ENCODE measurements at regions not wholly inside any gene's neighbourhood (a gene's known extent, or its start where the extent isn't known, plus 50 kb on each side); places are given as distances from the start of the nearest gene placed in this dataset.
"Not testable (repeated sequence)": the region's sequence is repeated elsewhere in the genome, so short reads cannot be mapped to it uniquely, and the experiment has no call there.

DNA sequence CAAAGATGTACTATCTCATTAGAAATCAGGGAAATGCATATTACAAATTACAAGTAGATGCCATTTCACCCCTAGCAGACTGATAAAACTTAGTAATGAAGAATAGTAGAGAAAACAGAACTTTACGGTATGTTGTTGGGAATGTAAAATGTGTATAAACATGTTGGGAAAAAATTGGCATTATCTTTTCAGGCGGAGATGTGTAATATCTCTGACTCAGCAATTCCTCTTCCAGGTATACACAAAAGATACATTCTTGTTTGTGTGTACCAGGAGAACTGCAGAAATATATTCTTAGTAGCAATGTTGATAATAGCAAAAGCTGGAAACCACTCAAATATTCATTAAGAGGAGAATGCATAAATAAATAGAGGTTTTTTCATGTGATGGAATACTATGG is 204.5 kb downstream of the LPIN1 start:
- no peak for DNase-seq (ENCODE audit: low read depth in 2 of 2, low spot score in 1 of 2)

DNA sequence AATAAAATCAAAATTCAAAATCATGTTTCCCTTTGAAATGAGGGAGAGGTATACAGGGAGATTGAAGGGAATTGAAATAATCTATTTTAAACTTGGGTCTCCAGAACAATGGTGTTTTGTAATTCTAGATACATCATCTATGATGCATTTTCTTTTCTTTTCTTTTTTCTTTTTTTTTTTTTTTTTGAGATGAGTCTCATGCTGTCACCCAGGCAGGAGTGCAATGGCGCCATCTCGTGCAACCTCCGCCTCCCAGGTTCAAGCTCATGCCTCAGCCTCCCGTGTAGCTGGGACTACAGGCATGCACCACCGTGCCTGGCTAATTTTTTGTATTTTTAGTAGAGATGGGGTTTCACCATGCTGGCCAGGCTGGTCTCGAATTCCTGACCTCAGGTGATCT is 205.1 kb downstream of the LPIN1 start:
- DNase-seq (ENCODE audit: low read depth in 2 of 2, low spot score in 1 of 2) = not testable (repeated sequence)

DNA sequence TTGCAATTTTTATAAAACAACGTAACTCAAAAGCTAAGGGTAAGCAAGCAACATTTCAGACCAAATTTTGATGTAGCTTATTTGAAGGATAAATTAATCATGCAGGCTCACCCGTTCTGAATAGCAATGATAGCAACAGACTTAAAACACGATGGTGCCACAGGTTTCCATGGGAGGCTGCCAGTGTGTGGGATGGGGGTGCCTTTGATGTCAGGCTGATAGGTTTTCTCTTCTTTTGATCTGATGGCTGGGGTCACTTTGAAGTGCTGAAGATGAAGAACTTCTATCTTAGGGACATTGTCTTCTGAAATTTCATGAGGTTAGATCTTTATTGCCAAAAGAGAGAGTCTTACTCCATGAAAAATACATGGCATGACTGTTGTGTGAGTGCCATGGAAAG is 206.8 kb downstream of the LPIN1 start:
- DNase-seq (ENCODE audit: low read depth in 2 of 2, low spot score in 1 of 2) = no peak

DNA sequence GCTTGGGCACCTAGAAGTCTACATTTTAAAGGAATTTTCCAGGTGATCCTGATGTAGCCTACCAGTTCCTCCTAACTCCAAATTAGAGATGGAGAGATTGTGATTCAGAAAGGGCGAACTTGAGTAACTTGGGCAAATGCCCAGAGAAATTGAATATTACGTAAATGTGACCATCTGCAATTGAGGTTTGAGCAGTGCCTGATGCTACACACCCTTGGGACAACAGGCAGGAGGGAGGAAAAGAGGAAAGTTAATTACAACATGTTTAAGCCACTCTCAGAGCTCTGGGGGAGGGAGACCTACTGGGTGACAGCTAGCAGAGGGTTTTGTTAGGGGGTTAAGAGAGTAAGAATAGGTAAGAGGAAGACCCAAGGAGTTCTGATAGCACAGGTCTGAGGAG is 208.9 kb downstream of the LPIN1 start:
- no peak for DNase-seq (ENCODE audit: low read depth in 2 of 2, low spot score in 1 of 2)

DNA sequence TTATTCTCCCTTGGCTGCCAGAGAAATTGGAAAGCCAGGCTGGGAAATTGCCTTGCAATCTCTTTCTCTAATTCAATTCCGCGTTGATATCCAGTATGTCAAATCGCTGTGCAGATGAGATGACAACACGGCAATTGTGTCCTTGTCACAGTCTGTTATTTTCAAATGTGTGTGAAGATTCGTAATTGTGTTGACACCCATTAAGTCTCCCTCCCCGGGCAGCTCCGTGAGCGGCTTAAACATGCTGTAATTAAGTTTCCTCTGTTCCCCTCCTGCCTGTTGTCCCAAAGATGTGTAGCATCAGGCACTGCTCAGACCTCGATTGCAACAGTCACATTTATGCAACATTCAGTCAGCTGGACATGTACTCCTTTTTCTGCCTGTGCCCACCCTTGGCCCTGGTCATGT is 209.5 kb downstream of the LPIN1 start:
- no peak for DNase-seq (ENCODE audit: low read depth in 2 of 2, low spot score in 1 of 2)

DNA sequence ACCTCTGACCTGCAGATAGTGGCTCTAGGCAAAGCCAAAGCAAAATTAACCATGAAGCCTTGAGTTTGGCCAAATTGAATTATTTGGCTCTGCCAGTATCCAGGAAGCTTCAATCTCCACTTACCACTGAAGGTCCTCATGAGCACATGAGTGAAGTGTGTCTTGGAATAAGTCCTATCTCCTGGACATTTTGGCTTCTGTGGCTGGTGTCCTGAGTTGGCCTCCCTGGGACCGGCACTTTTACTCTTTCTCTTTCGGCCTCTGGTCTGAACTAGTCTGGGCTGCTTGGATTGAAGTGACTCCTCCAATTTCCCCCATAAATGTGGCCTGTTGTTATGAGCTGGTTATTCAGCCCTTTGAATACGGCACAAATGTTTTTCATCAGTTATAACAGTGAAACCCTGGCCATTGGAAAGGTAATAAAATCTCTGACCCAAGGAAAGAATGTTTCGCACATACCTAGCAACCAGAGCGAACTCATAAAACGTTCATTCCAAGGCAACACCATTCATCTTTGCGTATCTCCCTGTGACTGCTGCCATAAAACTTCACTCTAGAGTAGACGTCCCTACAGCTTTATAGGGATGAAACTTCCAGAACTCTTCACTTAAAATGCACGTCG is 216.4 kb downstream of the LPIN1 start:
- DNase-seq (ENCODE audit: low read depth in 2 of 2, low spot score in 1 of 2) = no peak

DNA sequence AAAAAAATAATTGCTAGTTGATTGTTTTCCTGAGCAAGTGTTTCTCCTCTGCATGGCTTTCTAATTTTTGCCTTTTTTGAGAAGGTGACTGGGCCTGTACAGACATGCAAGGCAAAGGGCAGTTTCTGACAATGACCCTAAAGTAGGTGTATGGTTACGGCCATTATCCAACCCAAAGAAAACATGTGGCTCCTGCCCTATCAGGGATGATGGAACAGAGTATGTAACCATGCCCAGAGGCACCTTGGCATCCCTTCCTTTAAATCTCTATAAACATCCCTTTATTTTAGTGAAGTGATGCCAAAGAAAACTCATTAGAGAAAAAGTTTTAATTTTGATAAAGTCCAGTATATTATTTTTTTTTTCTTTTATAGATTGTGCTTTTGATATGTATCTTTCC is 217.5 kb downstream of the LPIN1 start:
- DNase-seq (ENCODE audit: low read depth in 2 of 2, low spot score in 1 of 2) = no peak

DNA sequence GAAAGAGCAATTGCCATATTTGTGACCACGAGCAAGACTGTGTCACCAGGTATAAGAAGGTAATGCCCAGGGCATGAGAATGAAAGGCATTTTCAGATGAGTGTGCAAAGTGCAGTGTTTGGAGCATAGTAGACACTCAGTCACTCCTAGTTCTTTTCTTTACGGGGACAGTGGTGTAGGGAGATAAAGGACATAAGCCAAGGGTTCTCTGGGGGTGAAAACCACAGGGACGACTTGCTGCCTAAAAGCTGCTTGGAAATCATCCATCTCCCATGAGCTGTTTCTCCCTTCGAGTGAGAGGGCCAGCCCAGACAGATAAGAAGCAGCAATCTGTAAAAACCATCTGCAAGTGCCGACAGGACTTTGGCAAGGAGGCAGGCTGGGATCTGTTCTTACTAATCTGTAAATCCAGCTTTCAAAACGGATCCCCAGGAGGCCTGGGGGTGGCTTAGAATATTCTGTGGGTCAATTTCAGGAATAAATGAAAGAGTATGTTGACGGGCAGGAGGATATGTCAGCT is 221.6 kb downstream of the LPIN1 start:
- DNase-seq (ENCODE audit: low read depth in 2 of 2, low spot score in 1 of 2) = no peak

DNA sequence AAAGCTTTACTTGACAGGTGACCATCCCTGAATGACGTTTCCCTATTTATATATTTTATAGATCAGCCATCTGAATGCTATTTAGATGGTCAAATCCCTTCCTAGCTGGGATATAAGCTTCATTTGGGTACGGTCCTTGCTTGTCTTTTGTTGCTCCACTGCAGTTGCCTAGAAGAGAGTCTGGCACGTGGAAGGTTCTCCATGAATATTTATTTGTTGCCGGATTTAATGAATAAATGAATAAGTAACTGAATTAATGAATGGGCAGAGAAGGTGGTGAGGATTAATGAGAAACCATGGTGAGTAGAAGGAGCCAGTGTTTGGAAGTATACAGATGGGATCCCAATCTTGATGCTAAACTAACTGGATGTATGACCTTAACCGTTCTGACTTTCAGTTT is 222.1 kb downstream of the LPIN1 start:
- no peak for DNase-seq (ENCODE audit: low read depth in 2 of 2, low spot score in 1 of 2)

DNA sequence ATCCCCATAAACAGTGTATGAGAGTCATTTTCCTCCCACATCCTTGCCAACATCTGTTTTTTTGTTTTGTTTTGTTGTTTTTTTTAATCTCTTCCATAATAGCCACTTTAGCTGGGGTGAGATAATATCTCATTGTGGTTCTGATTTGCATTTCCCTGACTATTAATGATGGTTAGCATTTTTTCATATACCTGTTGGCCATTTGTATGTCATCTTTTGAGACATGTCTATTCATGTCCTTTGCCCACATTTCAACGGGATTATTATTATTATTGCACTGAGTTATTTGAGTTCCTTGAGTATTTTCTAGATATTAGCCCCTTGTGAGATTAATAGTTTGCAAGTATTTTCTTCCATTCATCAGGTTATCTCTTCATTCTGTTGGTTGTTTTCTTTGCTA is 223.3 kb downstream of the LPIN1 start:
- DNase-seq (ENCODE audit: low read depth in 2 of 2, low spot score in 1 of 2) = no peak

DNA sequence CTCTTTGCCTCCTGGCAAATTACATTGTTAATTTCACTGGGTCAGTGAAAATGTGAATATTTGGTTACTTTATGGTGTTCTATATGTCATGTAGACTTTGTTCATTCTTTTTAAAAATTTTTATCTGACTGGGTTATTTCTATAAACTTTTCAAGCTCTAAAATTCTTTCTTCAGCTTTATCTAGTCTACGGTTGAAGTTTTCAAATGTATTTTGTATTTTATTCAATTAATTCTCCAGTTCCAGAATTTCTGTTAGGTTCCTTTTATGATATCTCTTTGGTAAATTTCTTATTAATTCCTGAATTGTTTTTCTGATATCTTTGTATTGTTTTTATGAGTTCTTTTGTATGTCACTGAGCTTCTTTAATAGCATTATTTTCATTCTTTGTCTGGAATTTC is 228.1 kb downstream of the LPIN1 start:
- DNase-seq (ENCODE audit: low read depth in 2 of 2, low spot score in 1 of 2) = no peak

DNA sequence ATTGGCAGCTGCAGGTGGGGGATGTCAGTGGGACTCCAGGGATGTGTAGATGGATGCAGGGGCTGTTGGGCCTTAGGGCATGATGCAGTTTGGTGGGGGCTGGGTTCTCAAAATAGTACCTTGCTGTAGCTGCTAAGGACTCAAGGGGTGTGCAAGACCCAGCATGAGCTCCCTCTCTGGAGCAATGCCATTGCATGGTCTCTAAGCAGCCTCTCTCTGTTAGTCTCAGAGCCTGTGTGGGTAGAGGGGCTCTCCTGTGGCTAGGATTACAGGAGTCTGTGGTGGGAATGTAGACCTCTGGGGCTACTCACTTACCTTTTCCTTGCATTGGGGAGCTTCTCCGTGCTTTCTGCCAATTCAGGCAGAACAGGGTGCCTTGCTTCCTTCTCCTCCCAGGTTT is 228.9 kb downstream of the LPIN1 start:
- DNase-seq (ENCODE audit: low read depth in 2 of 2, low spot score in 1 of 2) = no peak

DNA sequence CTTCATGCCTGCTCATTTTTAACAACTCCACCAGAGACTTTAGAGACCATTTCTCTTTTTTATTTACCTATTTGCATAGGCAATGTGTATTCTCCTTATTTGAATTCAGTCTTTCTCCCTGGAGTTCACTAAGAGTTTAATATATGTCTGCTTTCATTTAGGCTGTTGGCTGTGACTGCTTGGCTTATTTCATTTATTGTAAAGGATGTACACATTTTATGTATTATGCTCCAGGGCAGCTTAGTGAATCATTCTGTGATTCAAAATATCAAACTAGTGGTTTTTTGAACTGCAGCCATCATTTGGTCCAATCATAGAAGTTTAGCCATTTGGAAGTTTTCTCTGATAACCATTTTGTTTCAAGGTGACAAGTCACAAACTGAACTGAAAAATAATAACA is 229.6 kb downstream of the LPIN1 start:
- no peak for DNase-seq (ENCODE audit: low read depth in 2 of 2, low spot score in 1 of 2)

DNA sequence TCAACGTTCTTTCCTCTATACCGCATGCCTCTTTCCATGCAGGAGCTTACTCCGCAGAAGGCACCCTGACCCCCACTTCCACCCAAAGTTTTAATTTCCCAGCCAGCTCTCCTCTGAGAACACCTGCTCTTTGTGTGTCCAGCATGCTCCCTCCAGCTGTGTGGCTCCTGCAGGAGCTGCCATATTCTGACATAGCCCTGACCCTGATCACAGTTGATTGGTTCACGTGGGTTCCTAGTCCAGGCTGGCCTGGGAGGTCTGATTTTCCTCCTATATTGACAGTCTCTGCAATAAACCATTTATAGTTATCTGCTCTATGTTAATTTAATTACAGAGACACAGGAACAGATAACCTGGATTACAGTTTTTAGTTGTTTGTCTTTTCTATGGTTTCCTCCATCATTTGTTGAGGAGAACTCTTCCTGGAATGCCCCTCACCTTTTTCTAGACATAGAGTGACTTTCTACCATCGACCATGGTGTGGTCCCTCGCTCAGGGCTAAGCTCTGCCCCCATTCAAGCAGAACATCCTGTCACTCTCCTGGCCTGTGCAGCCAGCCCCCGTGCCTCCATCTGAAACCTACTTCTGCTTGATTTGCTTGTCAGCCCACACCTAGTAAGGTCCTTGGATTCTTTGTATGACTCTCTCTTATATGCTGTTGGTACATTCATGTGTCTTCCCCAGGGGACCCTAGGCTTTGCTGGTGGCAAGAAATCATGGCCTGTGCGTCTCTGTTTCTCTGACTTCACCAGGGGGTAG is 231.5 kb downstream of the LPIN1 start:
- DNase-seq (ENCODE audit: low read depth in 2 of 2, low spot score in 1 of 2) = no peak

DNA sequence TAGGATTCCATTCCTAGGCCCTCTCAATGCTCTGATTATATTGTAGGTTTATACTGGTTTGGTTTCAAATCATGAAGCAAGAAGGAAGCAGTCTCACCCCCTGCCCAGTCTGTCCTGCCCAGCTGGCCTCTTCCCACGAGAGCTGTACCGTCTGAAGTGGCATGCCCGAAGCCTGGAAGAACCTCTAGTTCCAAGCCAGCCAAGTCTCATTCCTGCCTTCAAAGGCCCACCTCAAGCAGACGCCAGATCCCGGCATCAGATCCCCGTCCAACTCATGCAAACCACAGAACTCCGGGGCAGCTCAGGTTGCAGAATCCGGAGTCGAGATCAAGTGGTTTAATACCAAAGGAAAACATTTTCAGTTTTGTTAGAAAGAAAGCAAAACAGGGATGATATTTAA is 234.4 kb downstream of the LPIN1 start:
- no peak for DNase-seq (ENCODE audit: low read depth in 2 of 2, low spot score in 1 of 2)

DNA sequence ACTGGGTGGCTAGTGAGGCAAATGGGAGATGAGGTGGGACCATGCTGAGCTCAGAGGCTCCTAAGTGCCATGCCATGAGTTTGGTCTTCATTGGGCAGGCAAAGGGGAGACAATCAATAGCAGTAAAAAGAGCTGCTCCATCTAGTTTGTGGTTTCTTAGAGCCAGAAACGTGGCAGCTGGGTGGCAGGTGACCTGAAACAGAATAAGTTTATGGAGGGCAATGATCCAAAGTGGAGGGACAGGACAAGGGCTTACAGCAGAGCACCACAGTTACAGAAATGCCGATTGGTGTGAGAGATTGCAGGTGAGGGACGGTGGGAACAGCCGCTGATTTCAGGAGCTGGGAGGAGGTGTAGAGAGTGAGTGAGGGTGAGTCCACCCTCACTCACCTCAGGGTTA is 237.0 kb downstream of the LPIN1 start:
- no peak for DNase-seq (ENCODE audit: low read depth in 2 of 2, low spot score in 1 of 2)

DNA sequence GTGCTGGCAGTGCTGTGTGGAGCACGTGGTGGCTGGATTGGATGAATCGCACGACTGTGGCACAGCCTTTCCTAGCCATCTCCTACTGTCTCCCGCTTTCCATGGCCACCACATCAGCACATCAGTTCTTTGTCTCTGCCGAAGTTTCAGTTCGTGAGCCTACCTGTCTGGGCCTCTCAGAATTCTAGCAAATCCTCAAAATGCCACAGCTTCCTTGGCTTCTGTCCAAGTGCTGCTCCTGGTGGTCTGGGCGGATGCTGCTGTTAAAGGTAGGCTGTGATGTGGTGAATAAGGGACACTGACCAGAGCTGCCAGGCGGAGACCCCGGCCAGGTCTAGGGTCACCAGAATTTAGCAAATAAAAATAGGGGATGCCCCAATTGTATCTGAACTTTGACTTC is 237.4 kb downstream of the LPIN1 start:
- no peak for DNase-seq (ENCODE audit: low read depth in 2 of 2, low spot score in 1 of 2)

DNA sequence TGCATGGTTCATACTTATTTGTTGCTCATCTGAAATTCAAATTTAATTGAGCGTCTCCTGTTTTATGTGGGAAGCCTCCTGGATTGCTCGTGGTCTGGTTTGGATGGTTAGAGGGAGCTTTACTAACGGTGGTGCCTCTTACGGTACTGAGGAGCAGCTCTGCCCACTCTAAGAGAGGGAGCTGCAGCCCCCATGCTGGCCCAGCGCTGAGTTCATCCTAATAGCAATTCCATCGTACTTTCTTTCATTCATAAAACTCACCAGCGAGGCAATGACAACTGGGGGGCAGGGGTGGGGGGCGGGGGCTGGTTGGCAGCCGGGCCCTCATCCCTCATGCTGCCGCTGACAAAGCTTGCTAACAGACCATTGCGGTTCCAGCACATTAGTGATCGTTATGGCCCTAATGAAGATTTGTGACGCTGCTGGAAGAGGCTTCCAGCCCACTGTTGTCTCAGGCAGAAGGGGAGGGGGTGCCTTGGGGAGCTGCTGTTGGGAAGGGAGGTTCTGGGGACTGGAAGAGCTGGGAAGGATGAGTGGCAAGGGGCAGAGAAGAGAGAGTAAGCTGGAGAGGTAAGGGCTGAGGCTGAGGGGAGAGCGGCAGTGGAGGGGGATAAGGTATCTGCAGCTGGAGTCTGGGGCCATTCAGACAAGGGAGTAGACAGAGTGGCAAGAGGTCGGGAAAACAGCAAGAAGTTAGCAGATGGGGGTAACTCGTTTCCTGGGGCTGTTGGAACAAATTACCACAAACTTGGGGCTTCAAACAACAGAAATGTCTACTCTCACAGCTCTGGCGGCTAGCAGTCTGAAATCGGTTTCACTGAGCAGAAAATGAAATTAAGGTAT is 238.1 kb downstream of the LPIN1 start:
- DNase-seq (ENCODE audit: low read depth in 2 of 2, low spot score in 1 of 2) = no peak

DNA sequence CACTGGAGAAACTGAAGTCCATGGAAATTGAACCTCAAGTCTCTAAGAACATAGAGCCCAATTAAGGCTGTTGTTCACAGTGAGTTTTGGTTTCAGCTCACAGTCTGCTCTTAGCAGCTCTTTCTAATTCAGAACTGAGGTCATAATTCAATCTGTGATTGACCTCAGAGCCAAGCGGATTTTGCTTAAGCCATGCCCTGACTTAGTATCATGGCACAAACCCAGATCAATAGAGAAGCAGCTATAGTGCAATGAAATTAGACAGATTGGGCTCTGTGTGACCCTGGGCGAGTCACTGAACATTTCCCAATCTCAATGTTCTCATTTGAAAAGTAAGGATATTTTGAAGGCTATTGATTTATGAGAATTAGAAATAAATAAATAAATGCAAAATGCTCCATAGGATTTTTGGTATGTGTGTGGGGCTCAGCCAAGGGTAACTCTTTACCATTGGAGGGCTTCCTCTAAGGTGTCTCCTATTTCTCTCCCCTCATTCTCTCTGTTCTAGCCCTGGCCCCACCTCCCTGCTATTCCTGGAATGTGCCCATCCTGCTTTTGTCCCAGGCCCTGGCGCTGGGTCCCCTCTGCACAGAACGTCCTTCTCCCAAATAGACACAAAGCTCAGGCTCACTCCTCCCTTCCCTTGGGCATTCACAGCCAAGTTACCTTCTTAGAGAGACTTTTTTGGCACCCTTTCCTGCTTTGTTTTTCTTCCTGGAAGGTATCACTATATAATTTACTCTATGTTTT is 239.6 kb downstream of the LPIN1 start:
- no peak for DNase-seq (ENCODE audit: low read depth in 2 of 2, low spot score in 1 of 2)

DNA sequence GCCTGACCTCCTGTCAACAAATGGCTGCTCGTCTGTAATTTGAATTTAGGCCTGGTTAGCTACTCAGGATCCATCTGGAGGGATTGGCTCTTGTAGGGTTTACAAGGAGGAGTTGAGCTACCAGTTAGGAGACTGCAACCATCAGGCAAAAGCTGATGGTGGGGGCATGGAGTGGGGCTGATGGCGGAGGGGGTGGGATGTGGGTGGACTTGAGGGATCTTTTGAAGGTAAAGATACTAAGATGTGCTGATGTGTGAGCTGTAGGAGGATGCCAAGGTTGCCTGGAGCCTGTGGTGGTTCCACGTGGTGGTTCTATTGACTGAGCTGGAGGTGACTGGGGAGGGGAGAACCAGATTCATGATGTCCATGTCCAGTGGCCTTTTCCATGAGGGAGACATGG is 240.7 kb downstream of the LPIN1 start:
- DNase-seq (ENCODE audit: low read depth in 2 of 2, low spot score in 1 of 2) = no peak

DNA sequence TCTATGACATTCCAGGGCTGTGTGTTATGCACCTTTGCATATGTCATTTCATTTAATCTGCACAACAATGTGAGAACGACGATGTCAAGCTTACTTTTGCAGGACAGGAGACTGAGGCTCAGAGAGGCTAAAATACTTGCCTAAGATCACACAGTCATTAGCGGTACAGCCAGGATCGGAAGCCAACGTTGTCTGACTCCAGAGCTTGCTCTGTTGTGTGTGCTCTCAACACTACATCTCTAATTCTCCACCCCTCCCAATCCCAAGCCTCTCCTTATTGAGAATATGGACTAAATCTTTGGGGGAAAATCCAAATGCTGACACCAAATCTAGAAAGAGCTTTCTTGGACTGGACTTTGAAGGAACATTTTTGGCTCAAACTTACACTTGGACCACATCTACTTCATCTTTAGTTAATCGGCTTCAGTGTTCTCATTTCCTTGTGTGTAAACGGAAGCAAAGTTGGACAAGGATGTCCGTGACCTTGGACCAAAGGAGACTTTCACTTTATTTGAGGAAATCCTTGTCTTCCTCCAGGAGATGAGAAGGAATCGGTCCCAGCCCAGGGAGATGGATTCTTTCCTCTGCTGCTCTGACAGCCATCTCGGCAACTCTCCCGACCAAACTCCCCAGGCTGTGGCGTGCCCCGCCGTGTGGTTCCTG is 242.4 kb downstream of the LPIN1 start:
- no peak for DNase-seq (ENCODE audit: low read depth in 2 of 2, low spot score in 1 of 2)
